ENCODE measurements at regions not wholly inside any gene's neighbourhood (a gene's known extent, or its start where the extent isn't known, plus 50 kb on each side); places are given as distances from the start of the nearest gene placed in this dataset.

- no peak for TF ChIP-seq POLR2A (IDR thresholded peaks at IDR 0.05; ENCODE audit: low read depth, low read length)
- TF ChIP-seq POLR2AphosphoS5 (IDR thresholded peaks at IDR 0.05; ENCODE audit: low read depth, low read length), result no peak
Measured at GRCh38 chr7:81221527-81222217, 302.8 kb upstream of the SEMA3C start.
